Kidney capillary endothelial cell (primary cell): ENCODE measurements at regions not wholly inside any gene's neighbourhood (a gene's known extent, or its start where the extent isn't known, plus 50 kb on each side); places are given as distances from the start of the nearest gene placed in this dataset.

ENCODE experiments used
- DNase-seq: peaks from one replicate; pipeline ENCODE4 v3.0.0-alpha.2; 2018; ENCODE audit warnings: low spot score

- DNase-seq: no peak
These were observed 84.9 kb upstream of the SLC44A3 start for GRCh38 chr1:94734963-94735901.

- no peak for DNase-seq
These were observed 88.3 kb upstream of the SLC44A3 start for GRCh38 chr1:94731891-94732290.

DNA sequence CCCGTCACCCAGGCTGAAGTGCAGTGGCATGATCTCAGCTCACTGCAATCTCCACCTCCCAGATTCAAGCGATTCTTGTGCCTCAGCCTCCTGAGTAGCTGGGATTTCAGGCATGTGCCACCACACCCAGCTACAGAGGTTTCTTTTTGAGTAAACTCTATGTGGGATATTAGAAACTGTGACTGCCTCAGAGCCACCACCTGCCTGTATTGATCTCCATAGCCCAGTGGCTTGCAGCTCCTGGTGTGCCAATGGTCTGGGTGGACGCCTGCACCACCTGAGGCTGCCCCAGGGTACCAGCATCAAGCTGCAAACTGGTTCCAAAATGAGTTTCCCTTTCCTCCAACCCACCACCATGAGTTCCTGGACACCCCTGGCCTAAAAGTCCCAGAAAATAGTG lies 89.7 kb upstream of the SLC44A3 start:
- no peak for DNase-seq

- DNase-seq: peak; percentile 54
These were observed 90.9 kb upstream of the SLC44A3 start for GRCh38 chr1:94729267-94729666.

DNA sequence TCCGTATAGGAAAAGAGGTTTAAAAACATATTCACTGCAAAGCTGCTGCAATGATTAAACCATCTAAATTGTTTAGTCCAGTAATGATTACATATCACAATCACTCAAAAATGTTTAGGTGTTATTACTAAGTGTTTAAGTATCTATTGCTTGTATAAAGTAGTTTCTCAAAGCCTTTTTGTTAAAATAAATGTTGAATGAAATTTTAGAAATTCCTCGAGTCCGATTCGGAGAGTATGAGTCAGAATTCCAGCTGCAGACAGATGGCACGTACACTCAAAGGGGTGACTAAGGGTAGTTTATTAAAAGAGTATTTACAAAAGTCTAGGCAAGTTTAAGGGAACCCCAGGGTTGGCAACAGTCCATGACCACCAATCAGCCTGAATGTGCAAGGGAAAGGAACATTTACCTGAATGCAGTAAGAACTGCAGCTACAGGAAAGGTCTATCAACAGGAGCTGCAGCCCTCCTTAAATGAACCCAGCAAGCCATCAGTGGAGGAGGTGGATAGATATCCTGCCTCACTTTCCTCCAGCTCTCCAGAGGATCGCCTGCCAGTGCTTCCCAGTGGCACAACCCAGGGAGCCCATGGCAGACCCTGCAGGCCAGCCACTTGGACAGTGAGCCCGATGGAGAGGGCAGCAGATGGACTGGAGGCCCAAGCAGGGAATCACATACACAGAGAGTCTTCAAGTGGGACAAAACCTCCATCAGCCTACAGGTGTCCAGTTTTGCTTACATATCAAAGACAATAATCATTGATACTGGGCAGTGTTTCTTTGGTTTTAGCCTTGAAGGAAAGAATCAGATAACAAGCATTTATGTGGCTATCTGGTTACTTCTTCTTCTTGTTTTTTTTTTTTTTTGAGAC lies 92.1 kb upstream of the SLC44A3 start:
- peak; percentile 69 for DNase-seq

- DNase-seq: no peak
These were observed 93.0 kb upstream of the SLC44A3 start for GRCh38 chr1:94726981-94727685.

- DNase-seq: no peak
These were observed 94.6 kb upstream of the SLC44A3 start for GRCh38 chr1:94725566-94725965.

DNA sequence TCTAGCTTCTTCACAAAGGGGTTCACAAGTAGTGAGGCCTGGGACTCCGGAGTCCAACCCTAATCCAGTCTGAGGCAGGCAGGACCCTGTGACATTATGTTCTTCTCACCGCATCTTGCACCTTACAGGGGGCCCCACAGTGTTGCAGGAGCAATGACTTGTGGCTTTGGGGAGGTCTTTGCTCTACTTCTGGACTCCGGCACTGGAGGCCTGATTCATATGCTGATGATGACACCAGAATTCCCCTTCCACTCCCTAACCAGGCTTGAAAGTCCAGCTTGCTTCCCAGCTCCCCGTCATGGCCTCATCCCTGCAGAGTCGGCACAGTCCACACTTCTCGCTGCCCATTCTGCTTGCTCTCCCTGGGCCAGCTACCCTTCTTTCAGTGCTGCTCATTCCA lies 96.3 kb upstream of the SLC44A3 start:
- DNase-seq: no peak

DNA sequence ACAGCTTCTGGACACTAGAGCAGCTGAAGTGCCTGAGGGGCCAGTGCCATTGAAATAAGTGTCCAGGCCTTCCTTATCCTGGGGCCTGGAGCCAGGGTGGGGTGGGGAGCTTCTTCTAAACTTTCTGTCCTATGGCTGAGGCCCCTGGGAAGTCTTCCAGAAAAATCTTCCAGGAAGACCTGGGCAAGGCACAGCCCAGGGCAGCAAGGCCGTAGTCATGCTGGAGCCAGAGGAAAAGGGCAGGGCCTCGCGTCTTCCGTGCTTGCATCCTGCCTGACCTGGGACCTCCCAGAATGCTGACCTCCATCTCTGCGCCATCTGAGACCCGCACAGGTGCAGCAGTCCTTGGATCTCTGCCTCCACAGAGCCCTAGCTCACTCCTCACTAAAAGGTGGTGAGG lies 96.7 kb upstream of the SLC44A3 start:
- no peak for DNase-seq

GRCh38 chr1:94722181-94722580 lies 98.0 kb upstream of the SLC44A3 start:
- DNase-seq: no peak

DNA sequence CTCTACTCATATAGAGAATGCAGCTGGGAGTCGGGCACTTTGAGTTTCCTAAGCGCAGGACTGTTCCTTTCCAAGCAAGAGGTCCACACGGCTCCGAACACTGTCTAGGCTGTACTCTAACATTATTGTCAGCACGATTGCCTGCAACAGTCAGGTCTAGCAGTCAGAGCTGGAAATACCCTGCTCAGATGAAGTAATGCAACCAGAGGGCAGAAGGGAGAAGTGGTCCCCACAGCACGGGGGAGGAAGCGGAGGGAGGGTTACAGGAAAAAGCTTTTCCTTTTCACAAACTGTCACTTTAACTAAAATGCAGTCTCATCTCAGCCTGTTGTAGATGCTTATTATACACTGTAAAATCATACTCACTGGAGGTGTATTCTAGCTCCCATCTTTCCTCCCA lies 98.9 kb upstream of the SLC44A3 start:
- DNase-seq: no peak

DNA sequence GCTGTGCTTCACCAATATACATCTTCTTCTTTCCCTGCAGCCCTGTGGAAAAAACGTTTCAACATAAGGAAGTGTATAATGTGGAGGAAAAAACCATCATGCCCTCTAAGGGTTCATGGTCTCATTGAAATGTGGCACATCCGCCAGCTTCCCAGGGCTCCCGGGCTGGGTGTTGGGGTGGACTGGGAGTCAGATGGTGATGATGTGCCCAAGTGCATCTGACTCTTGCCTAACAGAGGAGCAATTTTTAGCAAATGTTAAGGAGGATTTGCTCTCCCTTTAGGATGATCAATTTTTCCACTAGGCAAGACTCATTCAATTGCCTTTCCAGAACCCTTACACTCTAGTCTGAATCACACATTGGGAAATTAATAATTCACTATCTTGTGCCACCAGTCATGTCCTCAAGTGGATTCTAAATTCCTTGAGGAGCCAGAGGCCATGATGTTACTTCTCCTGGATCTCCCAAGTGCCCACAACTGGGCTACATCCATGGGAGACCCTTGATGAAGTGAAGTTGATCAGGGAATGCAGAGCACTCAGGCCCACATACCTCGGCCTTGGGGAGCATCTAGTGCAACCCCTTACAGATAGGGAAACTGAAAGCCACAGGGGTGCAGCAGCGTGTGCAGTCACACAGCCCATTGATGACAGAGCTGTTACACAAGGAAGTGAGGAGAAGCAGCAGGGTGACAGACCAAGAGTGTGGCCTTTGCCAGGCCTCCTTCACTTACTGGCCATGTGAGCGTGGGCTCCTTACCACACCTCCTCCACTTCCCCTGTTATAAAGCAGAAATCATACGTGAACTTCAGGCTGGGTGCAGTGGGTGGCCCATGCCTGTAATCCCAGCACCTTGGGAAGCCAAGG lies 100.0 kb upstream of the SLC44A3 start:
- DNase-seq: no peak

DNA sequence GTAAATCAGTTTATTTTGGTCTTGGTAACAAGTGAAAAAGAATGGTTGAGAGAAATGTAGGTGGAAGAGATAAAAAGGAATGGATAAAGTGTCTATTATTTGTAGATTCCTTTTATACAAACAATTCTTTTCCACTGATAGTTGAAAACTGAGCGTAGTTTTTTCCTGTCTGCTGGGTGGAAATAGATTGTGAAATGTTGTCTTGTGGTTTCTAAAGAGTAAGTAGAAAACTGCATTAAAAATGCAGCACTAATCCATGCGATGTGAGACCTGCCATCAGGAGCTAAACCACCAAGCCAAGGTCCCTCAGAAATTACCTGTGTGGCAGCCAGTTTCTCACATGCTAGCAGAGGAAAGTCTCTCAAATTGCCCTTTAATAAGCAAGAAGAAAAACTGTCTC lies 103.2 kb upstream of the SLC44A3 start:
- DNase-seq: no peak

DNA sequence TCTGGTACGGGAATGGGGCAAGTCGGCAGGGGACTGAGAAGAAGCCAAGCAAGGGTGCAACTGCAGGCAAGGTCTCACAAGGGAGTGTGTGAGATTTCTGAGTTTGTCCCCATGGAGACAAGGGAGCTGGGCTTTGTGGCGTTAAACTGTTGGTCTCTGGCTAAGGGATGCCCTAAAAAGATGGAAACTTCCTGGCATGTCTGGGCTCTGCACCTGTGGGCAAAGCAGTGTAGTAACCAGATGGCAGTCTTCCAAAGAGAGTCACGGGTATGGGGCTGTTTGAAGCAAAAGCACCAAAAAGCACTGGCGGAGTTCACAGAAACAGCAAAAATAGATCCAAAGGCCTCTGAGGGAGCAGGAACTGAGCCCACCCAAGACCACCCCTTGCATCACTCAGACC lies 104.8 kb upstream of the SLC44A3 start:
- no peak for DNase-seq

DNA sequence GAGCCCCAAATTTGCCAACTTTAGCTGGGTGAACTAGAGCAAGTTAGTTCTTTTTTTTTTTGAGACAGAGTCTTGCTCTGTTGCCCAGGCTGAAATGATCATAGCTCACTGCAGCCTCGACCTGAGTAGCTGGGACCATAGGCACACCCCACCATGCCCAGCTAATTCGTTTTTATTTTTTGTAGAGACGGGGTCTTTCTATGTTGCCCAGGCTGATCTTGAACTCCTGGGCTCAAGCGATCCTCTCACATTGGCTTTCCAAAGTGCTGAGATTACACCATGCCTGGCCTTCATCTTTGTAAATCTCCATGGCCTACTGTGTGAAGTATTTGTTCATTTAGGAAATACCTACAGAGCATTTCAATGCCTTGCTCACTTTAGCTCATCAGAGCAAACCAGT lies 105.6 kb upstream of the SLC44A3 start:
- DNase-seq: no peak

- no peak for DNase-seq
These were observed 106.0 kb upstream of the SLC44A3 start for GRCh38 chr1:94714152-94714551.

- no peak for DNase-seq
These were observed 106.5 kb upstream of the SLC44A3 start for GRCh38 chr1:94713472-94714141.

GRCh38 chr1:94709891-94710581 lies 110.1 kb upstream of the SLC44A3 start:
- no peak for DNase-seq

- no peak for DNase-seq
These were observed 111.3 kb upstream of the SLC44A3 start for GRCh38 chr1:94708811-94709210.

DNA sequence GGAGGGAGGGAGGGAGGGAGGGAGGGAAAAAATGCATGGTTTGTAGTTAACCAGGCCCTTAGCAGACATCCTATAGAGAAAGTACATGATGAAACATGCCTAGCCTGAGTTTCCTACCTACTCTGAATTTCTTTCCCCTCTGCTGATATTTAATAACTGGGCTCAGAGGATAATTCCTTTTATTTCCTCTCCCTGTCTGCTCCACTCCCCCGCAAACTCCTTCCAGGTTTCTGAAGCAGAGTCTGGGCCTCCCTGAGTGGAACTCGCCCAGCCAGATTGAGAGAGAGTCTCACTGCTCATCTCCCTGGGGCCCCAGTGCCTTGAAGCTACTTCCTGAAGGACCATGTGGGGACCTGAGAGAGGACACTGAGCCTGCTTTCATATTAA lies 111.9 kb upstream of the SLC44A3 start:
- DNase-seq: no peak
